ENCODE measurements at regions not wholly inside any gene's neighbourhood (a gene's known extent, or its start where the extent isn't known, plus 50 kb on each side); places are given as distances from the start of the nearest gene placed in this dataset.

GRCh38 chr11:104738208-104738607 is 160.1 kb downstream of the CASP12 start:
- no peak for TF ChIP-seq CTCF (IDR thresholded peaks at IDR 0.05; ENCODE audit: insufficient read depth, low read depth, low read length)
- no peak overlapping the region for H3K4me3 ChIP-seq (ENCODE audit: low read depth, low read length)
- no peak for DNase-seq (ENCODE audit: low read depth)

- H3K4me3 ChIP-seq (ENCODE audit: low read depth, low read length): no peak overlapping the region
- no peak for DNase-seq (ENCODE audit: low read depth)
- TF ChIP-seq CTCF (IDR thresholded peaks at IDR 0.05; ENCODE audit: insufficient read depth, low read depth, low read length): no peak
Measured at GRCh38 chr11:104736502-104736901, 161.8 kb downstream of the CASP12 start.

- DNase-seq (ENCODE audit: low read depth): no peak
- H3K4me3 ChIP-seq (ENCODE audit: low read depth, low read length): no peak overlapping the region
- no peak for TF ChIP-seq CTCF (IDR thresholded peaks at IDR 0.05; ENCODE audit: insufficient read depth, low read depth, low read length)
Measured at GRCh38 chr11:104734998-104735397, 163.3 kb downstream of the CASP12 start.

GRCh38 chr11:104731890-104732289 is 166.4 kb downstream of the CASP12 start:
- no peak for DNase-seq (ENCODE audit: low read depth)
- H3K4me3 ChIP-seq (ENCODE audit: low read depth, low read length): no peak overlapping the region

GRCh38 chr11:104728927-104729326 is 169.3 kb downstream of the CASP12 start:
- H3K4me3 ChIP-seq (ENCODE audit: low read depth, low read length): no peak overlapping the region
- no peak for DNase-seq (ENCODE audit: low read depth)
- no peak for TF ChIP-seq CTCF (IDR thresholded peaks at IDR 0.05; ENCODE audit: insufficient read depth, low read depth, low read length)

More at GRCh38 chr11:104731890-104732289, 166.4 kb downstream of the CASP12 start:
- no peak for TF ChIP-seq CTCF (IDR thresholded peaks at IDR 0.05; ENCODE audit: insufficient read depth, low read depth, low read length)

- no peak for DNase-seq (ENCODE audit: low read depth)
- no peak for TF ChIP-seq CTCF (IDR thresholded peaks at IDR 0.05; ENCODE audit: insufficient read depth, low read depth, low read length)
Measured at GRCh38 chr11:104727768-104728167, 170.5 kb downstream of the CASP12 start.

GRCh38 chr11:104727095-104727494 is 171.2 kb downstream of the CASP12 start:
- no peak for TF ChIP-seq CTCF (IDR thresholded peaks at IDR 0.05; ENCODE audit: insufficient read depth, low read depth, low read length)
- no peak for DNase-seq (ENCODE audit: low read depth)
- H3K4me3 ChIP-seq (ENCODE audit: low read depth, low read length): no peak overlapping the region

More at GRCh38 chr11:104727768-104728167, 170.5 kb downstream of the CASP12 start:
- H3K4me3 ChIP-seq (ENCODE audit: low read depth, low read length): no peak overlapping the region

All from fibroblast of villous mesenchyme (primary cell).